Rectal smooth muscle tissue (tissue), 1 donor: ENCODE measurements at regions not wholly inside any gene's neighbourhood (a gene's known extent, or its start where the extent isn't known, plus 50 kb on each side); places are given as distances from the start of the nearest gene placed in this dataset.

ENCODE experiments used
- H3K27ac ChIP-seq: one replicate; pipeline ENCODE4 v1.7.0; 2013; ENCODE audit warnings: low read depth, low read length, inconsistent platforms
- H3K27me3 ChIP-seq: one replicate; pipeline ENCODE4 v1.7.0; 2013; ENCODE audit warnings: low read length; ENCODE audit not compliant: control insufficient read depth, insufficient read depth
- H3K36me3 ChIP-seq: one replicate; pipeline ENCODE4 v1.7.0; 2013; ENCODE audit warnings: low read length; ENCODE audit not compliant: control insufficient read depth, insufficient read depth
- H3K4me1 ChIP-seq: one replicate; pipeline ENCODE4 v1.7.0; 2013; ENCODE audit warnings: low read length; ENCODE audit not compliant: control insufficient read depth, insufficient read depth
- H3K4me3 ChIP-seq: one replicate; pipeline ENCODE4 v1.7.0; 2013; ENCODE audit warnings: low read length
- H3K9ac ChIP-seq: one replicate; pipeline ENCODE4 v1.7.0; 2013; ENCODE audit warnings: low read length

- Histone ChIP-seq H3K9ac (no peak overlapping the region), H3K4me1 (no peaks in the 10 kb centered on the region), H3K4me3 (no peak overlapping the region), H3K36me3 (no peaks in the 10 kb centered on the region), H3K27ac (no peak overlapping the region), H3K27me3 (no peaks in the 10 kb centered on the region)
These were observed 328.6 kb downstream of the RRAGC start for GRCh38 chr1:38530957-38531356.

- H3K27me3 ChIP-seq, result no peaks in the 10 kb centered on the region
- H3K9ac ChIP-seq, result no peak overlapping the region
- H3K27ac ChIP-seq, result no peak overlapping the region
- H3K4me3 ChIP-seq, result no peak overlapping the region
- H3K36me3 ChIP-seq, result no peaks in the 10 kb centered on the region
- H3K4me1 ChIP-seq, result no peaks in the 10 kb centered on the region
These were observed 329.6 kb downstream of the RRAGC start for GRCh38 chr1:38529946-38530345.

- no peak overlapping the region for H3K27ac ChIP-seq
- no peaks in the 10 kb centered on the region for H3K36me3 ChIP-seq
- no peaks in the 10 kb centered on the region for H3K4me1 ChIP-seq
- H3K4me3 ChIP-seq, result no peak overlapping the region
- no peak overlapping the region for H3K9ac ChIP-seq
- H3K27me3 ChIP-seq, result no peaks in the 10 kb centered on the region
These were observed 330.2 kb downstream of the RRAGC start for GRCh38 chr1:38529391-38529790.

DNA sequence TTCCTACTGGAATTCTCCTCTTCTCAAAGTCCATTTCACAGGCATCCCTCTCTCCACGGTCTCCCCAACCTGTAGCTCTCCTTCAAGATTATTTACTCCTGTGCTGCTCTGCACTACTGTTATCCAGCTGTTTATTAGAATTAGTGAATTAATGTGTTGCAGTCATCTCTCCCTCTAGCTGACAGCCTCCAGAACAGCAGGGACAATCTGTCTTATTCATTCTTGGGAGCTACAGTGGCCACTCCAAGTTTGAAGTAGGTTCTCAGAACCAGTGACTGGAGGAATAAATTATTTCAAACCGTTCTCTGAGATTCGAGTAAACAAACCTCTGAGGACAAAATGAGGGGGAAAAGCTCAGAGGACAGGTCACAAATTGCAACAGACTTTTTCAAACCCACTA lies 330.9 kb downstream of the RRAGC start:
- no peak overlapping the region for H3K9ac ChIP-seq
- no peak overlapping the region for H3K27ac ChIP-seq
- no peak overlapping the region for H3K4me3 ChIP-seq
- no peaks in the 10 kb centered on the region for H3K4me1 ChIP-seq
- no peaks in the 10 kb centered on the region for H3K27me3 ChIP-seq
- no peaks in the 10 kb centered on the region for H3K36me3 ChIP-seq

GRCh38 chr1:38527373-38527966 lies 332.1 kb downstream of the RRAGC start:
- Histone ChIP-seq H3K4me3 (no peak overlapping the region), H3K27me3 (no peaks in the 10 kb centered on the region), H3K4me1 (no peaks in the 10 kb centered on the region), H3K27ac (no peak overlapping the region), H3K36me3 (no peaks in the 10 kb centered on the region), H3K9ac (no peak overlapping the region)

- Histone ChIP-seq H3K4me1 (no peaks in the 10 kb centered on the region), H3K27ac (no peak overlapping the region), H3K27me3 (no peaks in the 10 kb centered on the region), H3K4me3 (no peak overlapping the region), H3K36me3 (no peaks in the 10 kb centered on the region), H3K9ac (no peak overlapping the region)
These were observed 333.5 kb downstream of the RRAGC start for GRCh38 chr1:38526046-38526445.

GRCh38 chr1:38525343-38526043 lies 334.1 kb downstream of the RRAGC start:
- Histone ChIP-seq H3K9ac (no peak overlapping the region), H3K4me1 (no peaks in the 10 kb centered on the region), H3K27ac (no peak overlapping the region), H3K36me3 (no peaks in the 10 kb centered on the region), H3K27me3 (no peaks in the 10 kb centered on the region), H3K4me3 (no peak overlapping the region)

- Histone ChIP-seq H3K4me3 (no peak overlapping the region), H3K27me3 (no peaks in the 10 kb centered on the region)
These were observed 335.4 kb downstream of the RRAGC start for GRCh38 chr1:38524025-38524641.

DNA sequence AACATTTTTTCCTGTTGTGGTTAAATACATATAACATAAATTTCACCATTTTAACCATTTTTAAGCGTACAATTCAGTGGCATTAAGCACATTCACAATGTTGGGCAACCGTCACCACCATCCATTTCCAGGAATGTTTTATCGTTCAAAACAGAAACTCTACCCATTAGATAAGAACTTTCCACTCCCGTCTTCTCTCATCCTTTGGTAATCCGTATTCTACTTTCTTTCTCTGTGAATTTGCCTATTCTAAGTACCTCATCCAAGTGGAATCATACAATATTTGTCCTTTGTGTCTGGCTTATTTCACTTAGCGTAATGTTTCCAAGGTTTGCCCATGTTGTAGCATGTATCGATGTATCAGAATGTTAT lies 336.0 kb downstream of the RRAGC start:
- H3K9ac ChIP-seq, result no peak overlapping the region
- no peaks in the 10 kb centered on the region for H3K36me3 ChIP-seq
- H3K27me3 ChIP-seq, result no peaks in the 10 kb centered on the region
- no peak overlapping the region for H3K27ac ChIP-seq
- no peak overlapping the region for H3K4me3 ChIP-seq
- no peaks in the 10 kb centered on the region for H3K4me1 ChIP-seq

More at GRCh38 chr1:38524025-38524641, 335.4 kb downstream of the RRAGC start:
- Histone ChIP-seq H3K36me3 (no peaks in the 10 kb centered on the region), H3K4me1 (no peaks in the 10 kb centered on the region), H3K9ac (no peak overlapping the region), H3K27ac (no peak overlapping the region)

GRCh38 chr1:38522915-38523567 lies 336.5 kb downstream of the RRAGC start:
- Histone ChIP-seq H3K27ac (no peak overlapping the region), H3K27me3 (no peaks in the 10 kb centered on the region), H3K4me1 (no peaks in the 10 kb centered on the region), H3K4me3 (no peak overlapping the region), H3K9ac (no peak overlapping the region), H3K36me3 (no peaks in the 10 kb centered on the region)

- Histone ChIP-seq H3K9ac (no peak overlapping the region), H3K27ac (no peak overlapping the region), H3K36me3 (no peaks in the 10 kb centered on the region), H3K4me3 (no peak overlapping the region), H3K27me3 (no peaks in the 10 kb centered on the region), H3K4me1 (no peaks in the 10 kb centered on the region)
These were observed 343.0 kb downstream of the RRAGC start for GRCh38 chr1:38516560-38516959.

DNA sequence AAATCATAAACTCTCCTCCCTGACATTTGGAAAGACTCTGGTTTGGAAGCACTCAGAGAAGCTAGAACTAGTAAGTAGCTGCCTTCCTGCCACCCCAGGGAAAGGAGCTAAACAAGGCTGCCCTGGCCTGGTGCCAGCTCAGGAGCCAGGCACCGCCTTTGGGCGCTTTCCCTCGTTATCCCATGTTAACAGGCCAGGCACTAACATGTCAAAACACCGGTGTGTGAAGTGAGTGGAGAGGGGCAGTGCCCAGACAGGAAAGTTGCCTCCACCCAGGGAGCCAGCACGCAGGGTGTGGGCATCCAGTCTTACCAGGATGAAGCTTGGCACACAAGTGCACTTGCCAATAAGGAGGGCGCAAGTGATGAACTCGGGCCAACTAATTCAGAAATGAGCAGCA lies 346.8 kb downstream of the RRAGC start:
- no peaks in the 10 kb centered on the region for H3K36me3 ChIP-seq
- no peak overlapping the region for H3K4me3 ChIP-seq
- H3K27ac ChIP-seq, result no peak overlapping the region
- no peaks in the 10 kb centered on the region for H3K4me1 ChIP-seq
- H3K27me3 ChIP-seq, result no peaks in the 10 kb centered on the region
- no peak overlapping the region for H3K9ac ChIP-seq
